Forelimb muscle (tissue), 1 donor: ENCODE measurements at regions not wholly inside any gene's neighbourhood (a gene's known extent, or its start where the extent isn't known, plus 50 kb on each side); places are given as distances from the start of the nearest gene placed in this dataset.
"Not testable (repeated sequence)": the region's sequence is repeated elsewhere in the genome, so short reads cannot be mapped to it uniquely, and the experiment has no call there.

Experiments
- DNase-seq: peaks from one replicate; pipeline ENCODE4 v3.0.0-alpha.2; 2013; ENCODE audit warnings: low read depth

DNA sequence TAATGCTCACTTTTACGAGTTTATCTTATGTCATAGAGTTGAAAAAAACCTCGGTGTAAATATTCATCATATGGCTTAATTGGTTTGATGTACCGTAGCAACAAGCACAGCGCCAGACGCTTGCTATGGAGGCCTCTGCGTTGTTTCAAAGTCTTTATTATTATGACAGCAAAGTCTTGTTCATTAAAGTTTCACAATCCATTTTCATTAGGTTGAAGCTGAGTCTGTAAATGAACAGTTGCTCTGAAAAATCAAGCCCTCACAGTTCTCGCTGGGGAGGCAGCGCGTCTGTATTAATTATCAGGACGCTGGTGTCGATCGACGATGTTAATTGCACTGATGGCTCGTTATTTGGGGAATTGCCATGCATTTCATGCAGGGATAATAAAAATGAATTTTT lies 185.6 kb downstream of the INSC start:
- DNase-seq: no peak

DNA sequence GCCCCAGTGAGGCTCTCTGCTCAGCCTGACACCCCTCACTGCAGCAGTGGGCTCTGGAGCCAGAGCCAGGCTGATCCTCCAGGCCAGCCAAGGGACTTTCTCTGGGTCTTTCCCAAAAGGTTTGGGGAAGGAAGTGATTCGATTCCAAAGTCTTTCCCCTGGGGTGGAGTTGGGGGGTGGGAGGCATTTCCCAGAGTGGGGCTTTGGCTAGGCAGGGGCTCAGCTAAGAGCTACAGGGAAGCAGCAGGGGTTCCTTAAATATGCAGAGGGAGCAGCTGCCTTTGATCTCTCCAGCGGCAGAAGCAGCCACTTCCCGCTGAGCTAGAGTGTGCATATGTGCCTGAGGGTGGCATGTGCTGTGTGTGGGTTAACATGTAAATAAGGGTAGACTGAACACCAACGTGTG lies 192.9 kb downstream of the INSC start:
- DNase-seq: no peak

DNA sequence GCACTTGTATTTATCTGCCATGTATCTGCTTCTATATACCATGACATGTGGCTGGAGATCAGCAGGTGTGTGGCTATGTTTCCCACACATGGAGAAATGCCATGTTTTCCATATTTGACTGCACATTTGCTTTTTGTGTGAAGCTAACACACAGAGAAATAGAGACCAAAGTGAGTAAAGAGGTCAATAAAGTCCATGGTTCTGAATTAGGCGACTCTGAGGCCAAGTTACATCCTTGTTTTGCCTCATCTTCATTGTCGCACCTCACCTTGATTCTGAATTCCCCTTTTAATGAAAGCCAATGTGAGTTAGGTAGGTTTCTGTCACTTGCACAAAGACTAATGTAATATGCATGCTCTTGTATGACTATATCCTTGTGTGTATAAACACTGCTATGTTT lies 194.1 kb downstream of the INSC start:
- no peak for DNase-seq

- no peak for DNase-seq
Observed at GRCh38 chr11:15309296-15309695, 194.6 kb downstream of the INSC start.

- no peak for DNase-seq
Observed at GRCh38 chr11:15313862-15314261, 199.1 kb downstream of the INSC start.

DNA sequence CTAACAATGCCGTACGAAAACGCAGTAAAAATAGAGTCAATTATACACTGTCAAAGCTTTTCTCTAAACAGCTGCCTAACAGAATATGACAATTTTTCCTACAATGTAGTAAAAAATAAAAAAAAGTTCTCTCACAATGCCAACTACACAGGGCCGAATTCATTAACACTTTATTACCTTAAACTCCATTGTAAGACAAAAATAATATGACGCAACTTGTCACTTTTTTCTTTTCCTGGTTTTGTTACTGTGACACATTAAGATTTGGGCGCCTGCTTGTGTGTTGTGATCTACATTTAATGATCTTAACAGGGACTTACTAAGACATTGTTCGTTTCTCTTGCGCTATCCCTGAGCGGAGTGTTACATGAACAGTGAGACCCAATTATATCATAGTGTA lies 204.1 kb downstream of the INSC start:
- no peak for DNase-seq

DNA sequence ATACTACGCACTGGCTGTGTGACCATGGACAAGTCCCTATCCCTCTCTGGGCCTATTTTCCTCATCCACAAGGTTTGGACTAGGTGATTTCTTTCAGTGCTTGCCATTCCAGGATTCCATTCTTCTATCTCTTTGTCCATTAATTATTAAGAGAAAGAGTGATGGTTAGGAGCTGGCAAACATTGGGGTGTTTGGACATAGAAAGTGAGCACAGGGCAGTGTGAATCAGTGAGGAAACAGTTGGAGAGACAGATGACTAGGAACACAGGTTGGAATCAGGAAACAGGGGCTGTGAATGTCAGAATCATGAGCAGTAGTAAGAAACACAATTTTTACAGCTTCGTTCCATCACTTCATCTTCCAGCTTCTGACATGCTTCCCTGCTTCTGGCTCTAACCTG lies 211.8 kb downstream of the INSC start:
- no peak for DNase-seq

DNA sequence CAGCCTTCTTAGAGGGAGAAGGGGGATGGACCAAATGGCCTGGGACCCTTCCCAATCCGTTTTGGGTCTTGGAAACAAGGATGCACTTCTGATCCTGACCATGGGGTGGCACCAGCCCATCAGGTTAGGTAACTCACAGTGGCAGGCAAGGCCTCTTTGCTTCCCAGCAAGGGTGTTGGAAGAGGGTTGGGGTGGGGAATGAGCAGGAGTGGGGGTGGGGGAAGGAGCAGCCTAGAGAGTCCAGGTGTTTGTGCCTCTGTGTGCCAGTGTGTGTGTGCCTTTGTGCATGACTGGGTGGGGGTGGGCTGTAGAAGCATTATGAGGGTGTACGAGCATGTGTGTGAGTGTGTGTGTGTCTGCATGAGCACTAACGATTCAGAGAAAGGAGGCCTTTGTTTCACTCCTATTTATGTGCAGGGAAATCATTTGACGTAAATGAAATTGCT lies 213.1 kb downstream of the INSC start:
- DNase-seq: peak; percentile 16

DNA sequence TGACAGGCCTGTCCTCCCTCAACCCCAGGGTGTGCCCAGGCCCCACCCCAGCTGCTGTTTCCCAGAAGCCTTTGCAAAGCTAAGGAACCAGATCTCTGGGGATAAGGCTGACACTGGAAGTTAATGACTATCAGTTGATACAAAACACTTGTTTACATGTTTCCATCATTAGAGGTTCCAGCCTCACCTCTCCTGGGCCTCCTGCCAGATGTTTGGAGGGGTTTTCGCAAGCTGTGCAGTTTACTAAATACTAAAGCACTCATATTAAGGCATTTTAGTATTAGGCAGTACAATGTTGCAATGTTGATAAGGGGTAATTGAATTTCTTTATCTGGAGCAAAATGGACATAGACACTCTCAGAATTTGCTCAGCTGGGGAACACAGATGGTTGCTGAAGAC lies 218.7 kb downstream of the INSC start:
- DNase-seq: no peak

GRCh38 chr11:15334766-15335165 lies 220.0 kb downstream of the INSC start:
- no peak for DNase-seq

- no peak for DNase-seq
Observed at GRCh38 chr11:15336021-15336420, 221.3 kb downstream of the INSC start.

GRCh38 chr11:15339302-15339701 lies 224.6 kb downstream of the INSC start:
- DNase-seq: no peak

- DNase-seq: no peak
Observed at GRCh38 chr11:15341587-15341986, 226.9 kb downstream of the INSC start.

- DNase-seq: no peak
Observed at GRCh38 chr11:15342163-15342562, 227.4 kb downstream of the INSC start.

- DNase-seq: no peak
Observed at GRCh38 chr11:15346907-15347306, 232.2 kb downstream of the INSC start.

GRCh38 chr11:15347969-15348734 lies 233.4 kb downstream of the INSC start:
- no peak for DNase-seq

DNA sequence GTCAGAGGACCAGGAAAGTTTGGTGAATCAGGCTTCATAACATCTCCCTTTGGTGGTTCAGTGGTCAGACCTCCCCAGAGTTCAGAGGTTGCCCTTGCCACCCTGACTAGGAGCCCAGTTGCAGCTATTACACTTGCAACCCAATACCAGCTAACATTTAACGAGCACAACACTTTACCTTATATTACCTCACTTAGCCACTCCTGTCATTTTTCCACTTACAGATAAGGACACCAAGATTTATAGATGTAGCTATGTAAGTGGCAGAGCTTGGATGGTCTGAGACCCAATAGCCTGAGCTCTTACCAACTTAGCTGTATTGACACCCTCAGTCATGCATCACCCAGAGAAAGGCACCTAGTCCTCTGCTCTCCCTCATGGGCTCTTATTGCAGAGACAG lies 234.7 kb downstream of the INSC start:
- DNase-seq: no peak

DNA sequence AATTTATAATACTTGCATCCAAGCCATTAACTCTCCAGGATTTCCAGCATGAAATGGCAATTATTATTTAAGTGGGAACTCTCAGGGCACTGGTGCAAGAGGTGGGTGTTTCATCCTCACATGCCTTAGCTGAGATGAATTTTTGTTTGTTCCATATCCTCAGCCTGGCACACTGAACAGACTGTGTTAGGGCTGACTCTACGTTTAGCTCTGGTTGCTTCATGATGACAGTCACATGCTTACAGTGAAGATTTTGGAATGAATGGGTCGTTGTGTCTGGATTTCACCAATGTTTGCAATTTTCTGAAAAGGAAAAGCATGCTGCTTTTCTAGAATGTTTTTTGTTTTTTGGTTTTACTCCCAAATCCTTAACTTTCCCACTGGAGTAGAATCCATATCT lies 246.6 kb downstream of the INSC start:
- DNase-seq: no peak

DNA sequence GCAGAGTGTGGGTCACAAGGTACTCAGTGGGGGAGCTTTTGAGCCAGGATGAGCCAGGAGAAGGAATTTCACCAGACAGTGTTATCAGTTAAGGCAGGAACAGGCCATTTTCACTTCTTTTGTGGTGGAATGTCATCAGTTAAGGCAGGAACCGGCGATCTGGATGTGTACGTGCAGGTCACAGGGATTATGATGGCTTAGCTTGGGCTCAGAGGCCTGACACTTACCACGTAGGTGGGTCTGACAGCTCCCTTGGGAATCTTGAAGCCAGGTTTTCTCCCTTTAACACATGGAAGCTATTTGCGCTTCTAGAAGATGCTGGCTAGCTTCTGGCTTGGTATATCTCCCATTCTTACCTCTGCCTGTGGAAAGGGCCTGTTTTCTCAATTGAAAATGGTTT lies 250.6 kb downstream of the INSC start:
- DNase-seq: not testable (repeated sequence)

DNA sequence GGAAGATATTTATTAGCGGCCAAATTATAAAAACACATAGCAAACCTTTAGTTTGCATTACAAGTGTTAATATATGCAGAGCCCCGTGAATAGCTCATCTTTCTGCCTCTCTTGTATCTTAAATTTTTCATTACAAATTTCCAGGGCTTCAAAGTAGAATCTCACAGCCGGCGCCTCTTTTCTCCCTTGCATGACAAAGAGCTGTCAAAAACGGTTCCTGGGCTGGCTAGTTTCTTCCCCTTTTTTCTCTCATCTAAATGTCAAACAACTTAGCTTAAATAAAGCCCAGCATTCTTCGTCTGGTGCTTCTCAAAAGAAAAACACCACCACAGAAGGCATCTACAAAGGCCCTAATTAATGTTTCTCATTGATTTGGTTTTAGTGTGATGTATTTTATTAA lies 253.0 kb downstream of the INSC start:
- no peak for DNase-seq

DNA sequence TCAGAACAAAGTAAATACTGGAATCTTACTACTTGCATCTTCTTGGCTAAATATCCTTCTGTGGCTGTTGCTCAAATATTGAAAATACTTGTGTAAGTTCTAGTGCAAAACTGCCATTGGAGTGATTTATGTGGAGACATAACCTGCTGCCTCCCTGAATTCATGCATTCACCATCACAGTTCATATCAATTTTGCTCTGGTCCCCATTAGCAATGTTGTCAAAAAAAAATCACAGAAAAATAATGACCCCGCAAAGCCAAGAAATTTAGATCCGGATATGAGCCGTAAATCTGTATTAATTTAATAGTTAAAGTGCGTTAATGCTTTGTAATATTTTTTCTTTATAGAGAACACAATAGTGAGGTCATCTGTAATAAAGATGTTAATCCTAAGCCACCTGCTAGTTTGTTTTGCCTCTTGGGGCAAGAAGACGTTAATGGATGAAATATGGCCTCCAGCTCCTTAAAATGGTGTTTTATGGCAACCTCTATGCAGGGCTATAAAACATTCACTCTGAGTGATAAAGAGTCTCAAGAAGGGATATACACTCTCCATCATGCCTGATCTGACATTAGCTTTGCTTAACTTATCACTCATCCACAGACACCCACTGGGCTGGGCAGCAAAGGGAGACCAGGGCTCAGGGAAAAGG lies 255.9 kb downstream of the INSC start:
- no peak for DNase-seq

- no peak for DNase-seq
Observed at GRCh38 chr11:15371533-15371932, 256.8 kb downstream of the INSC start.

- no peak for DNase-seq
Observed at GRCh38 chr11:15374418-15374817, 259.7 kb downstream of the INSC start.

DNA sequence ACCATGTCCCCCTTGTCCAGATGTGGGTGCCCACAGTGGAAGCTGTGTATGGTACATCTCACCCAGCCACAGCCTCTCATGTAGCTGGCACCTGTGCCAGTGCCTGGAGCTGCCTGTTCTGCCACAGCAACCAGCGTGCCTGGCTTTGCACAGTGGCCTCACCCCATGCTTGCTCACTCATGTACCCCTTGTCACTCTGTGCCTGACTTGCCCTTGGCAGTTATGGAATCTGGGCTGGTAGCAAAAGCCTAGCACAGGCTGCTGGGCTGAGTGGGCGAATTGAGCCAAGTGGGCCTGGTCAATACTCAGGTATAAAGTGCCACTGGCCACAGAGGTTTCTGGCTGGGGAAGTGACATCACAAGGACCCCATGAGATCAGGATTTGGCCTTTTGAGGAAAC lies 264.2 kb downstream of the INSC start:
- no peak for DNase-seq
